Mammary epithelial cell (primary cell): ENCODE measurements at regions not wholly inside any gene's neighbourhood (a gene's known extent, or its start where the extent isn't known, plus 50 kb on each side); places are given as distances from the start of the nearest gene placed in this dataset.

Experiments used
- CTCF ChIP-seq, 2 donors: IDR thresholded peaks in 1 of 2; conservative IDR thresholded peaks in 1 of 2; 2 replicates each; pipeline ENCODE4 v1.5.1; 2011 to 2012; ENCODE audit warnings: inconsistent platforms in 2 of 2, low read length in 2 of 2, mild to moderate bottlenecking in 2 of 2, control low read depth in 1 of 2, low read depth in 1 of 2; ENCODE audit not compliant: insufficient read depth in 1 of 2; ENCODE audit errors: extremely low read depth in 1 of 2
- EZH2 ChIP-seq: IDR thresholded peaks from 2 replicates; pipeline ENCODE4 v1.6.1; 2012; ENCODE audit warnings: low read length, inconsistent platforms, borderline replicate concordance

GRCh38 chr5:21173526-21173925 is 1185.5 kb upstream of the CDH18 start:
- no peak for TF ChIP-seq CTCF (conservative IDR thresholded peaks at IDR 0.05 in 1 of 2, IDR thresholded peaks at IDR 0.05 in 1 of 2; ENCODE audit: extremely low read depth in 1 of 2, insufficient read depth in 1 of 2, low read depth in 1 of 2, low read length in 2 of 2)
- no peak for TF ChIP-seq EZH2
